ENCODE measurements at regions not wholly inside any gene's neighbourhood (a gene's known extent, or its start where the extent isn't known, plus 50 kb on each side); places are given as distances from the start of the nearest gene placed in this dataset.
"Not testable (repeated sequence)": the region's sequence is repeated elsewhere in the genome, so short reads cannot be mapped to it uniquely, and the experiment has no call there.

GRCh38 chr1:146645978-146646604, 292.0 kb upstream of the NBPF12 start:
- not testable (repeated sequence) for DNase-seq (ENCODE audit: low read depth in 4 of 4, low spot score in 1 of 4)

- DNase-seq (ENCODE audit: low read depth in 4 of 4, low spot score in 1 of 4), result not testable (repeated sequence)
These were observed 296.6 kb upstream of the NBPF12 start for GRCh38 chr1:146641534-146641933.

GRCh38 chr1:146640671-146641070, 297.5 kb upstream of the NBPF12 start:
- not testable (repeated sequence) for DNase-seq (ENCODE audit: low read depth in 4 of 4, low spot score in 1 of 4)

GRCh38 chr1:146630302-146630701, 307.8 kb upstream of the NBPF12 start:
- DNase-seq (ENCODE audit: low read depth in 4 of 4, low spot score in 1 of 4), result not testable (repeated sequence)

GRCh38 chr1:146618582-146618981, 319.5 kb upstream of the NBPF12 start:
- DNase-seq (ENCODE audit: low read depth in 4 of 4, low spot score in 1 of 4), result not testable (repeated sequence)

- DNase-seq (ENCODE audit: low read depth in 4 of 4, low spot score in 1 of 4), result not testable (repeated sequence)
These were observed 333.4 kb upstream of the NBPF12 start for GRCh38 chr1:146604681-146605080.

GRCh38 chr1:146600720-146601307, 337.3 kb upstream of the NBPF12 start:
- not testable (repeated sequence) for DNase-seq (ENCODE audit: low read depth in 4 of 4, low spot score in 1 of 4)

- not testable (repeated sequence) for DNase-seq (ENCODE audit: low read depth in 4 of 4, low spot score in 1 of 4)
These were observed 338.2 kb upstream of the NBPF12 start for GRCh38 chr1:146599906-146600305.

- not testable (repeated sequence) for DNase-seq (ENCODE audit: low read depth in 4 of 4, low spot score in 1 of 4)
These were observed 352.4 kb upstream of the NOTCH2NLA start for GRCh38 chr1:146581229-146581628.

- not testable (repeated sequence) for DNase-seq (ENCODE audit: low read depth in 4 of 4, low spot score in 1 of 4)
These were observed 338.7 kb upstream of the NOTCH2NLA start for GRCh38 chr1:146567541-146567940.

GRCh38 chr1:146558032-146558431, 329.2 kb upstream of the NOTCH2NLA start:
- not testable (repeated sequence) for DNase-seq (ENCODE audit: low read depth in 4 of 4, low spot score in 1 of 4)

GRCh38 chr1:146556405-146556804, 327.6 kb upstream of the NOTCH2NLA start:
- not testable (repeated sequence) for DNase-seq (ENCODE audit: low read depth in 4 of 4, low spot score in 1 of 4)

- DNase-seq (ENCODE audit: low read depth in 4 of 4, low spot score in 1 of 4), result not testable (repeated sequence)
These were observed 323.6 kb upstream of the NOTCH2NLA start for GRCh38 chr1:146552414-146552813.

- DNase-seq (ENCODE audit: low read depth in 4 of 4, low spot score in 1 of 4), result not testable (repeated sequence)
These were observed 319.9 kb upstream of the NOTCH2NLA start for GRCh38 chr1:146548684-146549083.

GRCh38 chr1:146546189-146546588, 317.4 kb upstream of the NOTCH2NLA start:
- DNase-seq (ENCODE audit: low read depth in 4 of 4, low spot score in 1 of 4), result not testable (repeated sequence)

- not testable (repeated sequence) for DNase-seq (ENCODE audit: low read depth in 4 of 4, low spot score in 1 of 4)
These were observed 309.1 kb upstream of the NOTCH2NLA start for GRCh38 chr1:146537775-146538373.

- not testable (repeated sequence) for DNase-seq (ENCODE audit: low read depth in 4 of 4, low spot score in 1 of 4)
These were observed 307.2 kb upstream of the NOTCH2NLA start for GRCh38 chr1:146536028-146536427.

- DNase-seq (ENCODE audit: low read depth in 4 of 4, low spot score in 1 of 4), result not testable (repeated sequence)
These were observed 306.8 kb upstream of the NOTCH2NLA start for GRCh38 chr1:146535575-146535974.

GRCh38 chr1:146530958-146531357, 302.1 kb upstream of the NOTCH2NLA start:
- DNase-seq (ENCODE audit: low read depth in 4 of 4, low spot score in 1 of 4), result not testable (repeated sequence)

- not testable (repeated sequence) for DNase-seq (ENCODE audit: low read depth in 4 of 4, low spot score in 1 of 4)
These were observed 294.0 kb upstream of the NOTCH2NLA start for GRCh38 chr1:146522812-146523211.

GRCh38 chr1:146522345-146522744, 293.5 kb upstream of the NOTCH2NLA start:
- DNase-seq (ENCODE audit: low read depth in 4 of 4, low spot score in 1 of 4), result not testable (repeated sequence)

GRCh38 chr1:146521804-146522203, 293.0 kb upstream of the NOTCH2NLA start:
- not testable (repeated sequence) for DNase-seq (ENCODE audit: low read depth in 4 of 4, low spot score in 1 of 4)
